T-helper 2 cell treated with Interferon-gamma antibody and Interleukin-4, amounts not matched to agents 5 μg/mL and 100 μg/mL, for 36 hours (primary cell): ENCODE measurements at regions not wholly inside any gene's neighbourhood (a gene's known extent, or its start where the extent isn't known, plus 50 kb on each side); places are given as distances from the start of the nearest gene placed in this dataset.
"Not testable (repeated sequence)": the region's sequence is repeated elsewhere in the genome, so short reads cannot be mapped to it uniquely, and the experiment has no call there.

ENCODE experiments used
- DNase-seq: peaks from one replicate; pipeline ENCODE4 v3.0.0; 2021; ENCODE audit warnings: low spot score
- H3K27ac Mint-ChIP-seq: one replicate; pipeline ENCODE4 v1.8.0; 2021; ENCODE audit warnings: mild to moderate bottlenecking, mixed read lengths
- H3K27me3 Mint-ChIP-seq: one replicate; pipeline ENCODE4 v1.8.0; 2021; ENCODE audit warnings: low read depth, mixed read lengths
- H3K36me3 Mint-ChIP-seq: one replicate; pipeline ENCODE4 v1.8.0; 2021; ENCODE audit warnings: low read depth, mixed read lengths
- H3K4me1 Mint-ChIP-seq: one replicate; pipeline ENCODE4 v1.8.0; 2021; ENCODE audit warnings: low read depth, mixed read lengths
- H3K4me3 Mint-ChIP-seq: one replicate; pipeline ENCODE4 v1.8.0; 2022; ENCODE audit warnings: mild to moderate bottlenecking, moderate library complexity, mixed read lengths
- H3K9me3 Mint-ChIP-seq: one replicate; pipeline ENCODE4 v1.8.0; 2021; ENCODE audit warnings: mixed read lengths

DNA sequence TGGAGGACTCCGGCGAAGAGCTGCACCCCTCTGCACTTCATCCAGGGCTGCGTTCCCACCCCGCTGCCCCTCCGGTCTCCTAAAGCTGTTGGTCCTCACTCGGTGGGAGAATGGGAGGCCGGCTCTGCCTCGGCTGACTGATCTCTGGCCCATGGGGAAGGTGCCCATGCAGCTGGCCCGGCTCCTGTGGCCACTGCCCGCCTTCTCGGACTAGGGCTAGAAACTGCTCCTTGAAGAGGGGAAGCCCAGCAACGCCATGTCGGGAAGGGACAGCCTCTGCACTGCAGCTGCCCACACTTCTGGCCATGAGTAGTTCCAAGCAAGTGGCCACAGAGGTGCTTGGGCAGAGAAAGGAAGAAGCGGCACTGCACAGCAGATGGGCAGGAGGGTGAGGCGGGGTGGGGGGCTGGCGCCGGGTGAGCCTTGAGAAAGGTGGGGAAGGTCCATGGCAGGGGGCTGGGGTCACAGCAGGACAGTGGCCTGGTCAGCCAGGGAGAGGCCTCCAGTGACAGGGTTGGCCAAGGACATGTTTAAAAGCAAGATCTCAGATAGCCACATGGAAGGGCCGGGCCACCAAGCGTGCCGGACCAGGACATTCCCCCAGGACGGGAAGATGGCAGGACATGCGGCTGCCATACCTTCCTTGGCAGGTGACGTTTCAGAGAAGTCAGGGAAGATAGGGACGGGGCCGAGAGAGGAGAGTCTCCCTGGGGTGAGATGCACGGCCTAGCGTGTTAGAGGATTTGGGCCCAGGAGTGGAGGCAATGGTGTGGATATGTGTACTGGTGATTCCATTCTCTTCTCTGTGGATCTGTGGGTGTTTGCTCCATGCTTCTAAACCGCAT lies 158.8 kb upstream of the HDAC4 start:
- H3K27me3 Mint-ChIP-seq, result peaks cover 10% of the 10 kb centered on the region
- H3K9me3 Mint-ChIP-seq, result no peaks in the 10 kb centered on the region
- no peak overlapping the region for H3K4me3 Mint-ChIP-seq
- no peaks in the 10 kb centered on the region for H3K4me1 Mint-ChIP-seq
- no peak overlapping the region for H3K27ac Mint-ChIP-seq
- H3K36me3 Mint-ChIP-seq, result no peaks in the 10 kb centered on the region
- DNase-seq, result no peak

- peaks cover 11% of the 10 kb centered on the region for H3K27me3 Mint-ChIP-seq
- DNase-seq, result no peak
- H3K9me3 Mint-ChIP-seq, result no peaks in the 10 kb centered on the region
- no peak overlapping the region for H3K27ac Mint-ChIP-seq
- no peaks in the 10 kb centered on the region for H3K36me3 Mint-ChIP-seq
- peaks cover 1% of the 10 kb centered on the region for H3K4me1 Mint-ChIP-seq
- no peak overlapping the region for H3K4me3 Mint-ChIP-seq
Measured at GRCh38 chr2:239558661-239559060, 157.8 kb upstream of the HDAC4 start.

GRCh38 chr2:239557516-239557915 lies 156.7 kb upstream of the HDAC4 start:
- H3K4me3 Mint-ChIP-seq, result no peak overlapping the region
- H3K27ac Mint-ChIP-seq, result no peak overlapping the region
- no peak for DNase-seq
- no peaks in the 10 kb centered on the region for H3K36me3 Mint-ChIP-seq
- H3K9me3 Mint-ChIP-seq, result no peaks in the 10 kb centered on the region
- peaks cover 7% of the 10 kb centered on the region for H3K27me3 Mint-ChIP-seq
- H3K4me1 Mint-ChIP-seq, result peaks cover 5% of the 10 kb centered on the region

DNA sequence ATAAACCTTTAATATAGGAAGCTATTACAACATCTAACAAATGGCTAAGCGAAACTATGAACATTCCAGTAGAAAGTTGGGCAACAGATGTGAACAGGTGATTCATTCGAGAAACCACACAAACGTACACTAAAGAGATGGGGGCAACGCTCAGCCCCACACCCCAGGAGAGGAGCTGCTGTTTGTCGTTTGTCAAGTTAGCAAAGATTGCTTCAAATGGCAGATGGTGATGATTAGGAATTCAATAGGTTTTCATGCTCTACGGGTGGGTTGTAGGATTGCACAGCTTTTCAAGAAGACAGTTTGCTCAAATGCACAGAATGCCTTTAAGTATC lies 154.7 kb upstream of the HDAC4 start:
- no peak overlapping the region for H3K27ac Mint-ChIP-seq
- peaks cover 7% of the 10 kb centered on the region for H3K27me3 Mint-ChIP-seq
- no peak for DNase-seq
- peaks cover 5% of the 10 kb centered on the region for H3K4me1 Mint-ChIP-seq
- no peak overlapping the region for H3K4me3 Mint-ChIP-seq
- no peaks in the 10 kb centered on the region for H3K9me3 Mint-ChIP-seq
- H3K36me3 Mint-ChIP-seq, result no peaks in the 10 kb centered on the region

GRCh38 chr2:239554766-239555570 lies 154.1 kb upstream of the HDAC4 start:
- Mint-ChIP-seq H3K27ac (no peak overlapping the region), H3K4me1 (peaks cover 5% of the 10 kb centered on the region), H3K9me3 (no peaks in the 10 kb centered on the region), H3K36me3 (no peaks in the 10 kb centered on the region), H3K27me3 (peaks cover 5% of the 10 kb centered on the region), H3K4me3 (no peak overlapping the region)
- DNase-seq, result no peak

DNA sequence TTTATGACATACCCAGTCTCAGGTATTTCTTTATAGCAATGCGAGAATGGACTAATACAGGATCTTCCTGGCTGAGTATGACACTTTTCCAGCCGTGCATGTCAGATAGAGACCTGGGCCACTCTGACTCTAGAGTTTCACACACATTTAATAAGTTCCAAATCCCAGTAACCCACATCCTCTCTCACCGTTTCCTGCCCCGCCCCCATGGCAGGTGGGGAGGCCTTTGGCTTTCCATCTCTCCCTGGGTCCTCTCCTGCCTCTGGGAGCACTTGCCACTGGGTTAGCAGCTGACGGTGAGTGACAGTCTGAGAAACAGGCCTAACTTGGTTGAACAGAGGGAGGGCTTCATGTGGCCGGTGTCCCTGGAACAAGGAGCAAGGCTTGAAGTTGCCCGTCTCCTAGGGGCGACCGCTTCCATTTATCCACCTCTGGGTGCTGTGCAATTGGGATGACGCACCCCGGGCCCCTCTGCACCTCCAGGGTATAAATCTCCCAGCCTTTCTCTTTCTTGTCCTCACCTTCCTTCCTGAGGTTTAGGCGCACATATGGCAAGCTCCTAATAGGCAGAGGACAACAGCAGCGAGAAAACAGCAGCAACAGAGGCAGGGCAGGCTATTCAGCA lies 152.7 kb upstream of the HDAC4 start:
- peaks cover 18% of the 10 kb centered on the region for H3K4me1 Mint-ChIP-seq
- no peaks in the 10 kb centered on the region for H3K36me3 Mint-ChIP-seq
- no peak overlapping the region for H3K4me3 Mint-ChIP-seq
- H3K27me3 Mint-ChIP-seq, result peaks cover 3% of the 10 kb centered on the region
- no peak for DNase-seq
- no peak overlapping the region for H3K27ac Mint-ChIP-seq
- H3K9me3 Mint-ChIP-seq, result no peaks in the 10 kb centered on the region

DNA sequence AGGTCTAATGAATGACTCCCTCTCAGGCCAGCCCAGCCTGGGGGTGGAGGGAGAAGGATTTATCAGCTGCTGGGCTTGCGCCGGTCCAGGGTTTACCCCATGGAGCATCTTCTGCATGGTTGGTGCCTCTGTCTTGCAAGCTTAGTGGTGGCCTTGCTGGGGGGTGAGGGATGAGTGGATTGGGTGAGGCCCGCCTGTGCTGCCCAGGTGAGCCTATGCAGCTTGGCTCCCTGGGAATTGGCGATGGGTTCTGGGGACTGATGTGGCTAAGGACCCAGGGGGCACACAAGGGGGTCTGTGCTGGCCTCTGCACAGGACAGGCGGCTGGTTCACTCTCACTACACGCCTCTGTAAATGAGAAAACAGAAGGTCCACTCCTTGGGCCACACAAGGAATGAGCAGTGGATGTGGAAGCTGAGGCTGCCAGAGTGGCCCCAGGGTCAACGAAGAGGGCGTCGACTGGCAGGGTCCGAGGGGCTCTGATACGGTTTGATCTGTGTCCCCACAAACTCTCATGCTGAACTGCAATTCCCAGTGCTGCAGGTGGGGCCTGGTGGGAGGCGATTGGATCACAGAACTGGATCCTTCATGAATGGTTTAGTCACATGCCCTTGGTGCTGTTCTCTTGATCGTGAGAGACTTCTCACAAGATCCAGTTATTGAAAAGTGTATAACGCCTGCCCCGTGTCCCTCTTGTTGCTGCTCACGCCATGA lies 151.6 kb upstream of the HDAC4 start:
- no peak overlapping the region for H3K4me3 Mint-ChIP-seq
- no peaks in the 10 kb centered on the region for H3K9me3 Mint-ChIP-seq
- H3K27ac Mint-ChIP-seq, result no peak overlapping the region
- no peaks in the 10 kb centered on the region for H3K36me3 Mint-ChIP-seq
- DNase-seq, result no peak
- H3K27me3 Mint-ChIP-seq, result peaks cover 3% of the 10 kb centered on the region
- H3K4me1 Mint-ChIP-seq, result peaks cover 25% of the 10 kb centered on the region

GRCh38 chr2:239551206-239551605 lies 150.4 kb upstream of the HDAC4 start:
- no peaks in the 10 kb centered on the region for H3K36me3 Mint-ChIP-seq

GRCh38 chr2:239550357-239550756 lies 149.5 kb upstream of the HDAC4 start:
- no peak overlapping the region for H3K27ac Mint-ChIP-seq
- peaks cover 4% of the 10 kb centered on the region for H3K9me3 Mint-ChIP-seq
- H3K4me1 Mint-ChIP-seq, result peaks cover 30% of the 10 kb centered on the region
- no peak overlapping the region for H3K4me3 Mint-ChIP-seq
- DNase-seq, result no peak
- peaks cover 3% of the 10 kb centered on the region for H3K27me3 Mint-ChIP-seq
- H3K36me3 Mint-ChIP-seq, result no peaks in the 10 kb centered on the region

More at GRCh38 chr2:239551206-239551605, 150.4 kb upstream of the HDAC4 start:
- no peak for DNase-seq
- Mint-ChIP-seq H3K9me3 (peaks cover 2% of the 10 kb centered on the region), H3K4me1 (peaks cover 25% of the 10 kb centered on the region), H3K4me3 (no peak overlapping the region), H3K27ac (no peak overlapping the region), H3K27me3 (peaks cover 3% of the 10 kb centered on the region)

- H3K27ac Mint-ChIP-seq, result no peak overlapping the region
- H3K4me3 Mint-ChIP-seq, result no peak overlapping the region
- peaks cover 3% of the 10 kb centered on the region for H3K27me3 Mint-ChIP-seq
- no peak for DNase-seq
- H3K4me1 Mint-ChIP-seq, result peaks cover 35% of the 10 kb centered on the region
- peaks cover 4% of the 10 kb centered on the region for H3K9me3 Mint-ChIP-seq
- H3K36me3 Mint-ChIP-seq, result no peaks in the 10 kb centered on the region
Measured at GRCh38 chr2:239549711-239550255, 149.0 kb upstream of the HDAC4 start.

DNA sequence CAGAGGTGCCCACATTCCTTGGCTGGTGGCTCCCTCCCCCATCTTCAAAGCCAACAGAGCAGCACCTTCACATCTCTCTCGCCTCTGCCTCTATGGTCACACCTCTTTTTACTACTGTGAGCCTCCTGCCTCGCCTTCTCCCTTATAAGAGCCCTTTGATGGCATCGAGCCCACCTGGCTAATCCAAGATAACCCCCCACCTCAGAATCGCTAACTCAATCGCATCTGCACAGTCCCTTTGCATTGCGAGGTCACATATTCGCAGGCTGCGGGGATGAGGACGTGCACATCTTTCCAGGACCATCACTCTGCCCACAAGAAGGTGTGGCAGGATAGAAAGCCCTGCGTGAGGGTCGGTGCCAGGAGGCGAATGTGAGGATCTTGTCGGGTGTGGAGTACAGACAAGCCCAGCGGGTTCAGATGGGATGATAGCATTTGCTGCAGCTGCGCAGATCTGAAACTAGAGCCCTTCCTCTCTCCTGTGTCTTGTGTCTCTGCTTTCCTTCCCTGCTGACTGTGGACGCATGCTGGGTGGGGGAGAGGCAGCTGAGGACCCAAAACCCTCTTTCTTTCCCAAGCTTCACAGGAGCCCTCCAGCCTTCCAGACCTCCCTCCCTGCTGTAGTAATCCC lies 148.3 kb upstream of the HDAC4 start:
- H3K27ac Mint-ChIP-seq, result no peak overlapping the region
- peaks cover 35% of the 10 kb centered on the region for H3K4me1 Mint-ChIP-seq
- H3K27me3 Mint-ChIP-seq, result no peaks in the 10 kb centered on the region
- no peaks in the 10 kb centered on the region for H3K36me3 Mint-ChIP-seq
- no peak for DNase-seq
- H3K4me3 Mint-ChIP-seq, result peak overlapping the region; percentile 21
- H3K9me3 Mint-ChIP-seq, result peaks cover 4% of the 10 kb centered on the region

DNA sequence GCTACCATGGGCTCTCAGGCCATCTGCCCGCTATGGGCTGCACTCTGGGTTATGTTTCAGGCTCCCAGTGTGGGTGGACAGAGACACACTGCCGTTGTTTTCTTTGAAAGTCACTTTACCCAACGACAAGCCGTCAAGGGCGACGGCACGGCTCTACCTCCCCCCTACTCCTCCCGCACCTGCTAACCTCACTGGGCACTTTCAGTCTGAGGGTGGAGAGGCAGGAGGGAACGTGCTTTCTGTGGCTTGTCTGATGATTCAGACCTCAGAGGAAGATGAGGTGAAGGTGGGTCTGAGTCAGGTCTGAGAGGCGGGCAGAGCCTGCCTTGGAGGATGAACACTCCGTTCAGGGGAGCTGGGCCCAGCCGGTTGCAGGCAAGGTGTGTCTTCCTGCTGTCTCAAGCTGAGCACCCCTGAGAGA lies 147.6 kb upstream of the HDAC4 start:
- peak; percentile 77 for DNase-seq
- peak overlapping the region; percentile 45 for H3K4me3 Mint-ChIP-seq

GRCh38 chr2:239547140-239547539 lies 146.3 kb upstream of the HDAC4 start:
- H3K4me3 Mint-ChIP-seq, H3K9me3 Mint-ChIP-seq: not testable (repeated sequence)

More for the DNA sequence above, 147.6 kb upstream of the HDAC4 start:
- Mint-ChIP-seq H3K27ac (peak overlapping the region; percentile 58), H3K9me3 (peaks cover 4% of the 10 kb centered on the region), H3K36me3 (no peaks in the 10 kb centered on the region), H3K27me3 (no peaks in the 10 kb centered on the region), H3K4me1 (peaks cover 38% of the 10 kb centered on the region)

More at GRCh38 chr2:239547140-239547539, 146.3 kb upstream of the HDAC4 start:
- DNase-seq, H3K27me3 Mint-ChIP-seq, H3K27ac Mint-ChIP-seq, H3K36me3 Mint-ChIP-seq: not testable (repeated sequence)
- peaks cover 35% of the 10 kb centered on the region for H3K4me1 Mint-ChIP-seq
